OCI-LY7 (cell line): ENCODE measurements at regions not wholly inside any gene's neighbourhood (a gene's known extent, or its start where the extent isn't known, plus 50 kb on each side); places are given as distances from the start of the nearest gene placed in this dataset.

Experiments
- BruUV-seq: library from RNA; stranded (reverse); fragments of 400-500 nt; replicated peaks from 2 replicates; lab custom pipeline; 2021; lab: Mats Ljungman, UMichigan
- CTCF ChIA-PET: fragments of 300-600 bp; sonication (Branson Sonifier 250); formaldehyde crosslinking; loops from one replicate; lab custom pipeline; 2022; ENCODE audit warnings: antibody characterized with exemption; ENCODE audit not compliant: unreplicated experiment; lab: Charles Lee
- POLR2A ChIA-PET: fragments of 300-600 bp; sonication (Branson Sonifier 250); formaldehyde crosslinking; loops from one replicate; lab custom pipeline; 2022; ENCODE audit warnings: antibody characterized with exemption; lab: Charles Lee
- DNase-seq: peaks from one replicate; pipeline ENCODE4 v3.0.0-alpha.2; 2015; ENCODE audit warnings: low spot score
- H2AFZ ChIP-seq: fragments of 200-600 bp; sonication (generic), shearing (Covaris generic); 2 replicates; pipeline ENCODE4 v1.6.1; 2014; ENCODE audit warnings: mild to moderate bottlenecking, antibody characterized with exemption, low read length, moderate library complexity
- H3K27ac ChIP-seq: fragments of 200-600 bp; sonication (generic); 2 replicates; pipeline ENCODE4 v1.5.1; 2014; ENCODE audit warnings: mixed run types, low read depth, mild to moderate bottlenecking, moderate library complexity, low read length, inconsistent platforms; ENCODE audit not compliant: poor library complexity, severe bottlenecking
- H3K36me3 ChIP-seq: fragments of 200-600 bp; sonication (generic); 2 replicates; pipeline ENCODE4 v1.6.1; 2014; ENCODE audit warnings: mild to moderate bottlenecking, antibody characterized with exemption, low read length, moderate library complexity, mixed read lengths; ENCODE audit not compliant: insufficient read depth
- H3K4me1 ChIP-seq: fragments of 200-600 bp; sonication (generic); 2 replicates; pipeline ENCODE4 v1.5.1; 2014; ENCODE audit warnings: mild to moderate bottlenecking, low read length; ENCODE audit not compliant: insufficient read depth, poor library complexity, severe bottlenecking
- H3K4me2 ChIP-seq: fragments of 200-600 bp; sonication (generic); 2 replicates; pipeline ENCODE4 v1.6.1; 2014; ENCODE audit warnings: mild to moderate bottlenecking, low read length
- H3K4me3 ChIP-seq: fragments of 200-600 bp; sonication (generic); 2 replicates; pipeline ENCODE4 v1.5.1; 2014; ENCODE audit warnings: mild to moderate bottlenecking, low read depth, low read length; ENCODE audit not compliant: poor library complexity, severe bottlenecking
- H3K79me2 ChIP-seq: fragments of 200-600 bp; sonication (generic); 2 replicates; pipeline ENCODE4 v1.6.1; 2016; ENCODE audit warnings: low read depth, mild to moderate bottlenecking, low read length, moderate library complexity, mixed read lengths; ENCODE audit not compliant: insufficient read depth
- H3K9me2 ChIP-seq: fragments of 200-600 bp; sonication (generic); 2 replicates; pipeline ENCODE4 v1.6.1; 2016; ENCODE audit warnings: mild to moderate bottlenecking, low read length, mixed read lengths; ENCODE audit not compliant: insufficient read depth
- H3K9me3 ChIP-seq: fragments of 200-600 bp; sonication (generic); 2 replicates; pipeline ENCODE4 v1.6.1; 2014; ENCODE audit warnings: mild to moderate bottlenecking, mixed run types, low read length, mixed read lengths
- H4K20me1 ChIP-seq: fragments of 200-600 bp; sonication (generic); 2 replicates; pipeline ENCODE4 v1.6.1; 2014; ENCODE audit warnings: mild to moderate bottlenecking, antibody characterized with exemption, low read length, moderate library complexity, mixed read lengths; ENCODE audit not compliant: insufficient read depth
- EZH2phosphoT487 ChIP-seq: fragments of 200-600 bp; sonication (generic); IDR thresholded peaks from 2 replicates; pipeline ENCODE4 v1.6.1; 2018; ENCODE audit warnings: low read depth, borderline replicate concordance, mild to moderate bottlenecking, mixed run types, antibody characterized with exemption, low read length, moderate library complexity, mixed read lengths
- intact Hi-C: fragments of 100-400 bp; cut with micrococcal nuclease; formaldehyde crosslinking; loops from one replicate; pipeline ENCODE4 v1.10.0; 2022; ENCODE audit not compliant: unreplicated experiment
- TF ChIP-seq, protein P1 (sequence below): fragments of 200-600 bp; sonication (generic); conservative IDR thresholded peaks from 2 replicates; pipeline ENCODE4 v1.5.1; 2014; ENCODE audit warnings: mild to moderate bottlenecking, antibody characterized with exemption, low read length, moderate library complexity, mixed read lengths

DNA sequence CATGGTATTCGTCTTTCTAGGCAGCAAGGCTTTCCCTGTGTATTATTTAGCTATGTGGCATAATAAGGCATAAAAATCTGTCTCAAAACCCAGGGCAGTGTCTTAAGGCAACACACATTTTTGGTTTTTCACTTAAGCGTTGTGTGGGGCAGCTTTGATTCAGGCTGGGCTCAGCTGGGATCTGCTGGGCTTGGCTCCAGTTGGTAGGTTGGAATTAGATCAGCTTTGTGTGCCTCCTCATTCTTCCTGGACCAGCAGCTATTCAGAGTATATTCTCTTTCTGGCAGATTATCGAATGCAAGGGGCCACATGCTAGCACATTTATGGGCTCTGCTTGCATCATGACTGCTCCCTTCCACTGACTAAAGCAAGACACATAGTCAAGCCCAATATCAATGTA is 487.9 kb downstream of the RFPL4B start:
- Histone ChIP-seq H3K4me2 (no peak overlapping the region), H3K36me3 (no peaks in the 10 kb centered on the region), H4K20me1 (no peaks in the 10 kb centered on the region), H3K27ac (no peak overlapping the region), H3K4me3 (no peak overlapping the region), H2AFZ (no peak overlapping the region), H3K9me3 (no peaks in the 10 kb centered on the region), H3K4me1 (no peaks in the 10 kb centered on the region), H3K79me2 (no peaks in the 10 kb centered on the region), H3K9me2 (no peaks in the 10 kb centered on the region)
- intact Hi-C loops: no loop called here
- ChIA-PET CTCF (no interaction called here), POLR2A (interaction anchor here (0.7 kb wide), 1 partner anchor 27 kb away, joined by 4 read pairs; no protein-coding TSS in a partner anchor)
- DNase-seq: no peak
- no TSS peak for BruUV-seq
- TF ChIP-seq, protein P1, sequence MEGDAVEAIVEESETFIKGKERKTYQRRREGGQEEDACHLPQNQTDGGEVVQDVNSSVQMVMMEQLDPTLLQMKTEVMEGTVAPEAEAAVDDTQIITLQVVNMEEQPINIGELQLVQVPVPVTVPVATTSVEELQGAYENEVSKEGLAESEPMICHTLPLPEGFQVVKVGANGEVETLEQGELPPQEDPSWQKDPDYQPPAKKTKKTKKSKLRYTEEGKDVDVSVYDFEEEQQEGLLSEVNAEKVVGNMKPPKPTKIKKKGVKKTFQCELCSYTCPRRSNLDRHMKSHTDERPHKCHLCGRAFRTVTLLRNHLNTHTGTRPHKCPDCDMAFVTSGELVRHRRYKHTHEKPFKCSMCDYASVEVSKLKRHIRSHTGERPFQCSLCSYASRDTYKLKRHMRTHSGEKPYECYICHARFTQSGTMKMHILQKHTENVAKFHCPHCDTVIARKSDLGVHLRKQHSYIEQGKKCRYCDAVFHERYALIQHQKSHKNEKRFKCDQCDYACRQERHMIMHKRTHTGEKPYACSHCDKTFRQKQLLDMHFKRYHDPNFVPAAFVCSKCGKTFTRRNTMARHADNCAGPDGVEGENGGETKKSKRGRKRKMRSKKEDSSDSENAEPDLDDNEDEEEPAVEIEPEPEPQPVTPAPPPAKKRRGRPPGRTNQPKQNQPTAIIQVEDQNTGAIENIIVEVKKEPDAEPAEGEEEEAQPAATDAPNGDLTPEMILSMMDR: no peak
- TF ChIP-seq EZH2phosphoT487: no peak

DNA sequence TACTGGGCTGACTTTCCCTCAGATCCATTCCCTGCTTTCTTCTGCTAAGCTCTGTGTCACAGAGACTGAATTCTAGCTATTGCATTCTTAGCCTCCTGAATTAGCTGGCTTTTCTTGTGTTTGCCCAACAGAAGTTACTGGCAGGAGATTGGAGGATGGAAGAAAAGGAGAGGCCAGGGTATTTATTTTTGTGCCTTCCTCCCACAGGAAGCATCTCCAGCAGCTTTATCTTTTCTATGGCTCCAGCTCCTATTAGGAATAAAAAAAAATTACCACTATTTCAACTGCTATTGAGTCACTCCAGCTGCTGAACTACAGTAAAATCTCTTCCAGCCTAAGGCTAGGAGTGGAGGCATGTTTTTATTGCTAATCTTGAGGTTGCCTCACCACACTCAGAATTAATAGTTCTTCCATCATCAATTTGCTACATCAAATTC is 492.4 kb downstream of the RFPL4B start:
- Histone ChIP-seq H3K27ac (no peak overlapping the region), H3K4me1 (peaks cover 4% of the 10 kb centered on the region), H4K20me1 (no peaks in the 10 kb centered on the region), H3K79me2 (no peaks in the 10 kb centered on the region), H3K36me3 (no peaks in the 10 kb centered on the region), H3K9me3 (no peaks in the 10 kb centered on the region), H3K4me2 (no peak overlapping the region), H3K9me2 (no peaks in the 10 kb centered on the region), H3K4me3 (no peak overlapping the region), H2AFZ (no peak overlapping the region)
- ChIA-PET POLR2A (interaction anchor here (1.0 to 1.6 kb wide), 3 partner anchors 9 to 19 kb away, joined by 3 to 7 read pairs (median 6); no protein-coding TSS in a partner anchor), CTCF (no interaction called here)
- no TSS peak for BruUV-seq
- intact Hi-C loops: no loop called here
- no peak for TF ChIP-seq EZH2phosphoT487
- TF ChIP-seq, protein P1: no peak
- DNase-seq: no peak

GRCh38 chr6:112841553-112842329 is 494.6 kb downstream of the RFPL4B start:
- Histone ChIP-seq H3K79me2 (no peaks in the 10 kb centered on the region), H2AFZ (no peak overlapping the region), H3K9me2 (no peaks in the 10 kb centered on the region), H3K4me1 (peaks cover 4% of the 10 kb centered on the region), H3K9me3 (no peaks in the 10 kb centered on the region), H3K27ac (no peak overlapping the region), H3K4me2 (peak overlapping the region; percentile 36; the same call in 1 of the 2 replicates), H3K4me3 (no peak overlapping the region), H3K36me3 (no peaks in the 10 kb centered on the region), H4K20me1 (no peaks in the 10 kb centered on the region)
- TF ChIP-seq, protein P1: no peak
- no peak for TF ChIP-seq EZH2phosphoT487
- POLR2A ChIA-PET: interaction anchor here (0.6 to 1.1 kb wide), 4 partner anchors 11 to 788 kb away, joined by 3 read pairs; no protein-coding TSS in a partner anchor
- CTCF ChIA-PET: no interaction called here
- no TSS peak for BruUV-seq
- no peak for DNase-seq
- intact Hi-C loops: no loop called here
